GM18858 (cell line): ENCODE measurements at regions not wholly inside any gene's neighbourhood (a gene's known extent, or its start where the extent isn't known, plus 50 kb on each side); places are given as distances from the start of the nearest gene placed in this dataset.

Experiments used
- ATAC-seq: cut with Tn5 transposase; IDR thresholded peaks from one replicate; pipeline ENCODE4 v1.9.1; 2021; ENCODE audit not compliant: unreplicated experiment

- ATAC-seq = no peak
These were observed 114.8 kb upstream of the SERTAD2 start for GRCh38 chr2:64768491-64769005.

GRCh38 chr2:64769392-64770044 is 115.8 kb upstream of the SERTAD2 start:
- ATAC-seq = no peak

GRCh38 chr2:64770137-64770780 is 116.5 kb upstream of the SERTAD2 start:
- no peak for ATAC-seq

GRCh38 chr2:64770781-64771334 is 117.1 kb upstream of the SERTAD2 start:
- ATAC-seq = no peak

- ATAC-seq = no peak
These were observed 118.0 kb upstream of the SERTAD2 start for GRCh38 chr2:64771737-64772136.

GRCh38 chr2:64773461-64774118 is 119.9 kb upstream of the SERTAD2 start:
- ATAC-seq = no peak

GRCh38 chr2:64777841-64778240 is 124.1 kb upstream of the SERTAD2 start:
- no peak for ATAC-seq

GRCh38 chr2:64779117-64779690 is 125.5 kb upstream of the SERTAD2 start:
- no peak for ATAC-seq

- ATAC-seq = no peak
These were observed 126.3 kb upstream of the SERTAD2 start for GRCh38 chr2:64780041-64780440.

- ATAC-seq = no peak
These were observed 128.1 kb upstream of the SERTAD2 start for GRCh38 chr2:64781711-64782390.

- ATAC-seq = no peak
These were observed 130.7 kb upstream of the SERTAD2 start for GRCh38 chr2:64784168-64785061.

GRCh38 chr2:64785245-64785644 is 131.5 kb upstream of the SERTAD2 start:
- no peak for ATAC-seq

GRCh38 chr2:64786343-64787018 is 132.8 kb upstream of the SERTAD2 start:
- no peak for ATAC-seq

- ATAC-seq = no peak
These were observed 133.3 kb upstream of the SERTAD2 start for GRCh38 chr2:64787019-64787365.

- no peak for ATAC-seq
These were observed 134.0 kb upstream of the SERTAD2 start for GRCh38 chr2:64787698-64788097.

- ATAC-seq = no peak
These were observed 136.0 kb upstream of the SERTAD2 start for GRCh38 chr2:64789466-64790320.

- no peak for ATAC-seq
These were observed 138.6 kb upstream of the SERTAD2 start for GRCh38 chr2:64792300-64792699.

- ATAC-seq = no peak
These were observed 139.4 kb upstream of the SERTAD2 start for GRCh38 chr2:64792995-64793639.
